ENCODE measurements at regions not wholly inside any gene's neighbourhood (a gene's known extent, or its start where the extent isn't known, plus 50 kb on each side); places are given as distances from the start of the nearest gene placed in this dataset.

GRCh38 chr12:132407451-132407961, 78.1 kb upstream of the GALNT9 start:
- ATAC-seq, result no peak

GRCh38 chr12:132406493-132407450, 77.4 kb upstream of the GALNT9 start:
- no peak for DNase-seq
- no peak for ATAC-seq

More at GRCh38 chr12:132407451-132407961, 78.1 kb upstream of the GALNT9 start:
- no peak for DNase-seq

DNA sequence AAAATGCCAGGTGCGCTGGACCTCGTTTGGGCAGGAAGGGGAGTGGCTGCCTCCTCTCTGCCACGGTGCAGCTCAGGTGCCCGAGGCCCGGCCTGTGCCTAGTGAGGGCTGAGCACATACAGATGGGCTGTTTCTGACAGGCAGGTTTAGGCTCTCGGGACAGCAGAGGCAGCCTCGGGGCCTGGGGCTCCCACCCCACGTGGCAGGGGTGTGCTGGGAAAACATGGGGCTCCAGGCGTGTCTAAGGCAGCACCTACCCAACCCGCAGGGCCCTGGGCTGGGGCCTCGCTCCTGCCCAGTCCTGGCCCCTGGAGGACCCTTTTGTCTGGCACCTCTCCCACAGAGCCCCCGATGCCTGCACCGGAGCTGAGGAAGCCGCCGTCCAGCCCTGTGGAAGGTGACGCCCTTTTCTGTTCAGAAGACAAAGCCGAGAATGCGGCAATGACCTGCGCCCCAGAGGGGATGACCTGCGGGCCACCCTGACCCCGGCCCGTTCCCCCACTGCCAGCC, 76.4 kb upstream of the GALNT9 start:
- DNase-seq, result no peak
- ATAC-seq, result no peak

- DNase-seq (no peak), ATAC-seq (no peak)
Measured at GRCh38 chr12:132404951-132405741, 75.8 kb upstream of the GALNT9 start.

DNA sequence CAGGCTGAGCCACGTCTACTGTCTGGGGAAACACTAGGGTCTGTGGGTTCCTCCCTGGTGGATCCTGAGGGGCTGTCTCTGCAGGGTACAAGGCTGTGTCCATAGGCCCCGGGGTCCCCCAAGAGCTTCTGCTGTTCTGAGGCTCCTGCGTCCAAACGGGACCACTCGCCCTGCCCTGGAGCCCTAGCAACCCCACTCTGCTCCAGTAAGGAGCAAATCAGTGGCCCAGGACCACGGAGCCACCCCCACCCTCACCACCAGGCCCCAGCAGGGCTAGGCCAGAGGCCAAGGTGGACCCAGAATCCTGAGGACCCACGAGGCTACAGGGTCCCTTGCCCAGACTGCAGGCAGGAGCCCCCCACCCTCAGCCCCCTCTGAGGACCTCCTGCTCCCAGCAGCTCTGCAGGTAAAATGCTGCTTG, 75.1 kb upstream of the GALNT9 start:
- ATAC-seq, result no peak
- DNase-seq, result no peak

GRCh38 chr12:132403636-132404434, 74.4 kb upstream of the GALNT9 start:
- no peak for DNase-seq
- ATAC-seq, result no peak

DNA sequence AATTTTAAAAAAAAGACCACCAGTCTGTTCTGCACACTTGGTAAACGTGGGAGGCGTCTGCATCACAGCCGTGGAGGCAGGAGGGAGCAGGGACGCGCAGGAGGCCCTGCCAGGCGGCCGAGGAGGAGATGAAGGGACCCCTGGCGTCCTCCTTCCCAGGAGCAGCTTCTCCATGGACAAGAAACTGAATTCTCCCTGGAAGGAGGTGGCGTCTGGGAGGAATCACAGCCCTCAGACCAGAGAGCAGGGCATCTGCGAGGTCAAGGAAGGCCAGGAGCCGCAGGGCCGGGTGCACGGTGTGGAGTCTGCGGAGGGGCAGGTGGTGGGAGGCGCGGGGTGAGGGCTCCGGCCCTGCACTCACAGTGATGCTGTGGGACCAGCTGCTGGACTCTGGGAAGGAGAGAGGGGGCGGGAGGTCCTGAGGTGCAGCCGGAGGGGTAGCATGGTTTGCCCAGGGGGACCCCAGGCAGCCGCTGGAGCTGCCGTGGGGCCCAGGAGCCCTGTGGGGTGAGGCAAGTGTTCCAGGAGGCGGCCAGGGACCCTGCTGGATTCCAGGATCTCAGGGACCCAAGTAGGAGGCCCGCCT, 73.5 kb upstream of the GALNT9 start:
- ATAC-seq (no peak), DNase-seq (no peak)

DNA sequence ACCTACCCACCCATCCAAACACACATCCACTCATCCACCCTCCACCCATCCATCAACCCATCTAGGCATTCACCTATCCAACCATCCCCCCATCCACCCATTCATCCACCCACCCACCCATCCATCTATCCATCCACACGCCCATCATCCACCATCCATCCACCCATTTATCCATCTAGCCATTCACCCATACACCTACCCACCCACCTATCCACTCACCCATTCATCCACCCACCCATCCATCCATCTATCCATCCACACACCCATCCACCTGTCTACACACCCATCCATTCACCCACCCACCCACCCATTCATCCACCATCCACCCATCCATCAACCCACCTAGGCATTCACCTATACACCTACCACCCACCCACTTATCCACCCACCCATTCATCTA, 72.6 kb upstream of the GALNT9 start:
- DNase-seq, result no peak
- no peak for ATAC-seq

DNA sequence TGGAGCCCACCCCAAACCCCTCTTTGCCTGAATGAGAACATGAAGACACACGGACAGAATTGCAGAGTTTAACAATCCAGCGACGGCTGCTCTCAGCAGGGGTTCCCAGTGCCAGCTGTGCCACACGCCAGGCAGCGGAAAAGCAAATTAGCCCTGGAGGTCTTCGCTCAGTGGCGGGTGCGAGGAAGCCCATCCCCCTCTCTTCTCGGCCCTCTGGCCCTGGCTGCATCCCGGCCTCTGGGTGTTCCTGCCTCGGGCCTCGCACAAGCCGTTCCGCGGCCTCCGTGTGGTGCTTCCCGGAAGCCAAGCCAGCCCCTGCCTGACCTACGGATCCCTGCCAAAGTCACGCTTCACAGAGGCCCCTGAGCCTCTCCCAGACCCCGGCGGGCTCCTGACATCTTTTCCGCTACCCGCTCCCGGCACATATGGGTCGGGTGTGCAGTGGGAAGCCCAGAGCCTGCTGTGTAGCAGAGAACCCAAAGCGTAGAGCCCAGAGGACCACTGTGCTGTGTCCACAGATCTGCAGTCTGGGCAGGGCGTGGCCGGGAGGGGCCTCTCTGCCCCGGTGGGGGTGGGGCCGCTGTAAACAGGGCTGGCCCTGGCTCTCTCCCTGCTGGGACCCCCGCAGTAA, 70.7 kb upstream of the GALNT9 start:
- DNase-seq (no peak), ATAC-seq (no peak)

GRCh38 chr12:132399092-132400010, 70.0 kb upstream of the GALNT9 start:
- no peak for ATAC-seq
- no peak for DNase-seq

DNA sequence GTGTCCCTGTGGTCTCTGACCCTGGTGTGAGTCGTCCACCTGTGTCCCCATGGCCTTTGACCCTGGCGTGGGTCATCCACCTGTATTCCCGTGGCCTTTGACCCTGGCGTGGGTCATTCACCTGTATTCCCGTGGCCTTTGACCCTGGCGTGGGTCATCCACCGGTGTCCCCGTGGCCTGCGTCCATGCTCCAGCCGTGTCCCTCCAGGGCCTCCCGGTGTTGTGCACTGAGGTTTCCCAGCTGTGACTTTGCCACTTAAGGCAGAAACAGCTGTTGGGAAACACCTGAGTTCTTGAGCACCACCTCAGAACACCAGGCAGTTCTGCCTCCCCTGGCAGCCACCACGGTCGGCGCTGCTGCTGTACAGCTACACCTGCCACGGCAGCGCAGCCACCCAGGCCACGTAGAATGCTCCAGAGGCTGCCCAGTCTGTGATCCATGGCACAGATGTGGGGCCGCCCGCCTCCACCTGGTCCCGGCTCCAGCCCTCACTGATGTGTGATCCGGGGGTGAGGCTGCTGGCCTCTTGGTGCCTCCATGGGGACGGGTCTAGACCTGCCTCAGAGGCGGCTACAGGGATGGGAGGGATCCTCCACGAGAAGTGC, 69.1 kb upstream of the GALNT9 start:
- ATAC-seq (no peak), DNase-seq (no peak)

DNA sequence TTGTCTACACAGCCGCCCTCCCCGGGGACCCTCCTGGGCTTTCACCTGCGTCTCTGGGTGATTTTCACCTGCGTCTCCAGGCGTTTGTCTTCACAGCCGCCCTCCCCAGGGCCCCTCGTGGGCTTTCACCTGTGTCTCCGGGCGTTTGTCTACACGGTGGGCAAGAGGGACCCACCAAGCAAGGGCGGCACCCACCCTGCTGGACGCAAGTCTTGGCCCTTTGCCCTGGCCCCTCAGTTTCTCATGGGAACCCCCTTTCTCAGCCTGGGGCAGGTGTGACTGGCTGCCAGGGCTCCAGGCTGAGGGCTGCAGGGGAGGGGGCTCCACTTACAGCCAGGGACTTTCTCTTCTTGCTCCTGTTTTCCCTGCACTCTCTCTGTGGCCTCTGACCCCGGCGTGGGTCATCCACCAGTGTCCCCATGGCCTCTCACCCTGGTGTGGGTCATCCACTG, 68.6 kb upstream of the GALNT9 start:
- ATAC-seq (no peak), DNase-seq (no peak)

GRCh38 chr12:132397152-132397933, 68.0 kb upstream of the GALNT9 start:
- ATAC-seq (no peak), DNase-seq (no peak)

DNA sequence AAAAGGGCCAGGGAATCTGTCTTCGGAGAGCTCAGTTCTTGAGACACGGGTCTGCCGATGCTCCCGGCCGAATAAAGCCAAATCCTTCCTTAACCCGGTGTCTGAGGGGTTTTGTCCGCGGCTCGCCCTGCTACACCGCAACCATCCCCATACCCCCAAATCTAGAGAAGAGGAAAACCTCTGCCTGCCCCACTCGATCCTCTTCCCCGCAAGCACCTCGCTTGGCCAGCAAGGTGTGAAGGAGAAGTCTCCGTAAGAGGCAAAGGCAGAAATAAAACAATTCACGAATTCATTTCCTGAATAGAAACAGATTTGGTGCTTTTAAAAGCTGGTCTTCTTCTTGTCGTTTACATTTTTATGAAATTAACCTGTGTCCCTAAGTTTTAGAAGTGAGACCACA, 67.3 kb upstream of the GALNT9 start:
- DNase-seq (no peak), ATAC-seq (no peak)

- ATAC-seq (no peak), DNase-seq (no peak)
Measured at GRCh38 chr12:132395908-132396305, 66.5 kb upstream of the GALNT9 start.

- DNase-seq (no peak), ATAC-seq (no peak)
Measured at GRCh38 chr12:132395192-132395907, 66.0 kb upstream of the GALNT9 start.

- peak; percentile 20 for ATAC-seq
- no peak for DNase-seq
Measured at GRCh38 chr12:132393991-132394949, 64.9 kb upstream of the GALNT9 start.

Data from stimulated activated naive CD8-positive, alpha-beta T cell treated with anti-CD3 and anti-CD28 coated beads, Interleukin-15, Interleukin-2, amounts not matched to agents 100 U/mL and 50 U/mL, for 24 hours (primary cell).